ENCODE measurements at regions not wholly inside any gene's neighbourhood (a gene's known extent, or its start where the extent isn't known, plus 50 kb on each side); places are given as distances from the start of the nearest gene placed in this dataset.

- TF ChIP-seq CTCF (conservative IDR thresholded peaks at IDR 0.05), result no peak
- no peak for TF ChIP-seq ZFX (IDR thresholded peaks at IDR 0.05)
Measured at GRCh38 chr13:93140912-93141311, 85.7 kb upstream of the GPC6 start.

All from C4-2B (cell line).